GM23248 (cell line): ENCODE measurements at regions not wholly inside any gene's neighbourhood (a gene's known extent, or its start where the extent isn't known, plus 50 kb on each side); places are given as distances from the start of the nearest gene placed in this dataset.
A peak's percentile ranks its signal among the peaks of the same experiment; 100 is the strongest.

Source experiments
- DNase-seq: peaks from one replicate; pipeline ENCODE4 v3.0.0-alpha.2; 2015
- H2AFZ ChIP-seq: fragments of 200-600 bp; sonication (generic); 2 replicates; pipeline ENCODE4 v1.6.1; 2016; ENCODE audit warnings: antibody characterized with exemption
- H3F3A ChIP-seq: fragments of 200-600 bp; sonication (generic); 2 replicates; pipeline ENCODE4 v1.6.1; 2016; ENCODE audit warnings: mild to moderate bottlenecking, antibody characterized with exemption, mixed run types; ENCODE audit not compliant: insufficient read depth
- H3K27ac ChIP-seq: fragments of 200-600 bp; sonication (generic); 2 replicates; pipeline ENCODE4 v1.5.1; 2016; ENCODE audit warnings: mild to moderate bottlenecking
- H3K27me3 ChIP-seq: fragments of 200-600 bp; sonication (generic); replicated peaks from 2 replicates; pipeline ENCODE4 v1.6.1; 2016; ENCODE audit warnings: mild to moderate bottlenecking; ENCODE audit not compliant: insufficient read depth
- H3K36me3 ChIP-seq: fragments of 200-600 bp; sonication (generic); 2 replicates; pipeline ENCODE4 v1.6.1; 2016; ENCODE audit warnings: low read depth, mild to moderate bottlenecking
- H3K4me1 ChIP-seq: fragments of 200-600 bp; sonication (generic); 2 replicates; pipeline ENCODE4 v1.6.1; 2016; ENCODE audit warnings: mild to moderate bottlenecking; ENCODE audit not compliant: insufficient read depth
- H3K4me2 ChIP-seq: fragments of 200-600 bp; sonication (generic); one replicate; pipeline ENCODE4 v1.6.1; 2016; ENCODE audit warnings: mild to moderate bottlenecking; ENCODE audit not compliant: unreplicated experiment
- H3K4me3 ChIP-seq: fragments of 200-600 bp; sonication (generic); 2 replicates; pipeline ENCODE4 v1.5.1; 2016; ENCODE audit warnings: mild to moderate bottlenecking
- H3K79me2 ChIP-seq: fragments of 200-600 bp; sonication (generic); 2 replicates; pipeline ENCODE4 v1.6.1; 2016; ENCODE audit warnings: mild to moderate bottlenecking; ENCODE audit not compliant: insufficient read depth
- H3K9ac ChIP-seq: fragments of 200-600 bp; sonication (generic); 2 replicates; pipeline ENCODE4 v1.6.1; 2016; ENCODE audit warnings: mild to moderate bottlenecking
- H3K9me2 ChIP-seq: fragments of 200-600 bp; sonication (generic); 2 replicates; pipeline ENCODE4 v1.6.1; 2016; ENCODE audit warnings: mixed run types, mild to moderate bottlenecking, moderate library complexity; ENCODE audit not compliant: insufficient read depth
- H3K9me3 ChIP-seq: fragments of 200-600 bp; sonication (generic); one replicate; pipeline ENCODE4 v1.6.1; 2017; ENCODE audit warnings: low read depth
- H4K20me1 ChIP-seq: fragments of 200-600 bp; sonication (generic); 2 replicates; pipeline ENCODE4 v1.6.0; 2016; ENCODE audit not compliant: insufficient read depth
- EZH2 ChIP-seq: fragments of 200-600 bp; sonication (generic); IDR thresholded peaks from 2 replicates; pipeline ENCODE4 v1.6.1; 2018; ENCODE audit warnings: antibody characterized with exemption, mild to moderate bottlenecking; ENCODE audit not compliant: insufficient read depth, poor library complexity, severe bottlenecking
- EZH2phosphoT487 ChIP-seq: fragments of 200-600 bp; sonication (generic); IDR thresholded peaks from 2 replicates; pipeline ENCODE4 v1.6.1; 2018; ENCODE audit warnings: antibody characterized with exemption, moderate library complexity, mild to moderate bottlenecking, low read depth; ENCODE audit not compliant: insufficient read depth
- WGBS, 2 experiments: methylation state at CpG; one replicate each; pipeline ENCODE4 v1.1.6; 2015 to 2017; ENCODE audit warnings: low lambda C conversion rate in 2 of 2, low coverage in 1 of 2; ENCODE audit errors: missing lambda C conversion rate in 2 of 2; 5-methylcytosine and 5-hydroxymethylcytosine counted together
- in situ Hi-C: fragments of 300-500 bp; cut with MboI; formaldehyde crosslinking; loops from 2 replicates; pipeline ENCODE4 v1.15.0; 2020

- WGBS, 2 experiments: 63 to 67% methylated on average over 5 of the region's 5 CpGs
- 0 out of 2 replicates have a peak, but pooled peaks cover 16% of the 10 kb centered on the region for H3K27me3 ChIP-seq
- H3K4me2 ChIP-seq: no peak overlapping the region
- no peaks in the 10 kb centered on the region for H3K36me3 ChIP-seq
- H3K27ac ChIP-seq: no peak overlapping the region
- H3K4me1 ChIP-seq: no peaks in the 10 kb centered on the region
- no peak overlapping the region for H2AFZ ChIP-seq
- H3K9ac ChIP-seq: no peak overlapping the region
- H3F3A ChIP-seq: no peaks in the 10 kb centered on the region
- no peaks in the 10 kb centered on the region for H3K79me2 ChIP-seq
- no peaks in the 10 kb centered on the region for H3K9me2 ChIP-seq
- TF ChIP-seq EZH2 (no peak), EZH2phosphoT487 (no peak)
- in situ Hi-C loops: no loop called here
- H3K4me3 ChIP-seq: no peak overlapping the region
- no peaks in the 10 kb centered on the region for H3K9me3 ChIP-seq
- DNase-seq: peak; percentile 5
- H4K20me1 ChIP-seq: no peaks in the 10 kb centered on the region
These were observed 186.6 kb downstream of the RAB11FIP2 start for GRCh38 chr10:117860135-117860534.

GRCh38 chr10:117860823-117861222 lies 185.9 kb downstream of the RAB11FIP2 start:
- in situ Hi-C loops: no loop called here
- no peaks in the 10 kb centered on the region for H3K4me1 ChIP-seq
- peak; percentile 47 for DNase-seq
- H2AFZ ChIP-seq: no peak overlapping the region
- H3F3A ChIP-seq: no peaks in the 10 kb centered on the region
- TF ChIP-seq EZH2: no peak
- no peak for TF ChIP-seq EZH2phosphoT487
- no peaks in the 10 kb centered on the region for H4K20me1 ChIP-seq
- H3K79me2 ChIP-seq: no peaks in the 10 kb centered on the region
- no peak overlapping the region for H3K4me2 ChIP-seq
- no peak overlapping the region for H3K4me3 ChIP-seq
- H3K9ac ChIP-seq: no peak overlapping the region
- no peaks in the 10 kb centered on the region for H3K9me2 ChIP-seq
- H3K27me3 ChIP-seq: 0 out of 2 replicates have a peak, but pooled peaks cover 16% of the 10 kb centered on the region
- H3K27ac ChIP-seq: no peak overlapping the region
- no peaks in the 10 kb centered on the region for H3K9me3 ChIP-seq
- H3K36me3 ChIP-seq: no peaks in the 10 kb centered on the region

GRCh38 chr10:117861329-117861728 lies 185.4 kb downstream of the RAB11FIP2 start:
- Histone ChIP-seq H2AFZ (no peak overlapping the region), H3K4me1 (no peaks in the 10 kb centered on the region), H3F3A (no peaks in the 10 kb centered on the region), H3K36me3 (no peaks in the 10 kb centered on the region), H3K27ac (no peak overlapping the region), H3K4me3 (no peak overlapping the region), H4K20me1 (no peaks in the 10 kb centered on the region), H3K27me3 (0 out of 2 replicates have a peak, but pooled peaks cover 16% of the 10 kb centered on the region), H3K9me2 (no peaks in the 10 kb centered on the region), H3K9ac (no peak overlapping the region), H3K4me2 (no peak overlapping the region), H3K79me2 (no peaks in the 10 kb centered on the region), H3K9me3 (no peaks in the 10 kb centered on the region)
- DNase-seq: peak; percentile 23
- in situ Hi-C loops: no loop called here
- TF ChIP-seq EZH2 (no peak), EZH2phosphoT487 (no peak)
- WGBS, 2 experiments: 84 to 88% methylated on average over 4 of the region's 4 CpGs

- Histone ChIP-seq H3K27ac (no peak overlapping the region), H3K4me3 (no peak overlapping the region), H3F3A (no peaks in the 10 kb centered on the region), H3K36me3 (no peaks in the 10 kb centered on the region), H2AFZ (no peak overlapping the region), H3K9me3 (no peaks in the 10 kb centered on the region), H4K20me1 (no peaks in the 10 kb centered on the region), H3K4me2 (no peak overlapping the region), H3K4me1 (no peaks in the 10 kb centered on the region), H3K9ac (no peak overlapping the region), H3K9me2 (no peaks in the 10 kb centered on the region), H3K27me3 (peaks cover 16% of the 10 kb centered on the region; the same call in 1 of the 2 replicates), H3K79me2 (no peaks in the 10 kb centered on the region)
- no peak for TF ChIP-seq EZH2
- TF ChIP-seq EZH2phosphoT487: no peak
- 43 to 47% methylated on average over 2 of the region's 2 CpGs for WGBS, 2 experiments
- in situ Hi-C loops: no loop called here
- no peak for DNase-seq
These were observed 183.0 kb downstream of the RAB11FIP2 start for GRCh38 chr10:117863771-117864170.

GRCh38 chr10:117865945-117866344 lies 180.8 kb downstream of the RAB11FIP2 start:
- no peak overlapping the region for H3K4me2 ChIP-seq
- peaks cover 12% of the 10 kb centered on the region; the same call in 1 of the 2 replicates for H3K27me3 ChIP-seq
- H4K20me1 ChIP-seq: no peaks in the 10 kb centered on the region
- H3K4me1 ChIP-seq: no peaks in the 10 kb centered on the region
- TF ChIP-seq EZH2: no peak
- no peak for TF ChIP-seq EZH2phosphoT487
- 65 to 69% methylated on average over 4 of the region's 4 CpGs for WGBS, 2 experiments
- no peaks in the 10 kb centered on the region for H3K79me2 ChIP-seq
- no peak overlapping the region for H3K27ac ChIP-seq
- no peak overlapping the region for H2AFZ ChIP-seq
- no peaks in the 10 kb centered on the region for H3K9me2 ChIP-seq
- in situ Hi-C loops: no loop called here
- H3K36me3 ChIP-seq: no peaks in the 10 kb centered on the region
- H3K4me3 ChIP-seq: no peak overlapping the region
- H3K9me3 ChIP-seq: no peaks in the 10 kb centered on the region
- H3K9ac ChIP-seq: no peak overlapping the region
- H3F3A ChIP-seq: no peaks in the 10 kb centered on the region
- DNase-seq: peak; percentile 6
